Cerebellar nuclear complex (tissue), 1 donor: ENCODE measurements at regions not wholly inside any gene's neighbourhood (a gene's known extent, or its start where the extent isn't known, plus 50 kb on each side); places are given as distances from the start of the nearest gene placed in this dataset.

Source experiments
- DNase-seq, 2 experiments: peaks; one replicate each; lab custom pipeline; 2025; lab: John Stamatoyannopoulos, UW

GRCh38 chr13:81791641-81792040 is 1450.7 kb upstream of the SPRY2 start:
- no peak for DNase-seq

- DNase-seq: no peak
These were observed 1440.5 kb upstream of the SPRY2 start for GRCh38 chr13:81781471-81781870.

- no peak for DNase-seq
These were observed 1439.0 kb upstream of the SPRY2 start for GRCh38 chr13:81779876-81780275.

- DNase-seq: no peak
These were observed 1437.4 kb upstream of the SPRY2 start for GRCh38 chr13:81778350-81778749.

GRCh38 chr13:81773263-81773662 is 1432.3 kb upstream of the SPRY2 start:
- DNase-seq: no peak

- no peak for DNase-seq
These were observed 1431.0 kb upstream of the SPRY2 start for GRCh38 chr13:81771951-81772350.

- no peak for DNase-seq
These were observed 1430.1 kb upstream of the SPRY2 start for GRCh38 chr13:81770868-81771505.

GRCh38 chr13:81762449-81762848 is 1421.5 kb upstream of the SPRY2 start:
- DNase-seq: no peak

- no peak for DNase-seq
These were observed 1419.4 kb upstream of the SPRY2 start for GRCh38 chr13:81760316-81760715.

GRCh38 chr13:81757348-81757970 is 1416.5 kb upstream of the SPRY2 start:
- no peak for DNase-seq

GRCh38 chr13:81745391-81745790 is 1404.5 kb upstream of the SPRY2 start:
- DNase-seq: no peak

- DNase-seq: no peak
These were observed 1397.4 kb upstream of the SPRY2 start for GRCh38 chr13:81738364-81738763.

- DNase-seq: no peak
These were observed 1385.3 kb upstream of the SPRY2 start for GRCh38 chr13:81726037-81726726.

- DNase-seq: no peak
These were observed 1381.5 kb upstream of the SPRY2 start for GRCh38 chr13:81722456-81722855.

- no peak for DNase-seq
These were observed 1380.5 kb upstream of the SPRY2 start for GRCh38 chr13:81721400-81721799.

- no peak for DNase-seq
These were observed 1373.6 kb upstream of the SPRY2 start for GRCh38 chr13:81714513-81714912.

GRCh38 chr13:81713201-81713600 is 1372.3 kb upstream of the SPRY2 start:
- no peak for DNase-seq

- DNase-seq: no peak
These were observed 1356.9 kb upstream of the SPRY2 start for GRCh38 chr13:81697826-81698225.

GRCh38 chr13:81686877-81687276 is 1346.0 kb upstream of the SPRY2 start:
- no peak for DNase-seq

GRCh38 chr13:81683521-81683920 is 1342.6 kb upstream of the SPRY2 start:
- no peak for DNase-seq

- no peak for DNase-seq
These were observed 1341.2 kb upstream of the SPRY2 start for GRCh38 chr13:81682081-81682630.

GRCh38 chr13:81677857-81678256 is 1336.9 kb upstream of the SPRY2 start:
- DNase-seq: no peak

GRCh38 chr13:81676008-81676407 is 1335.1 kb upstream of the SPRY2 start:
- no peak for DNase-seq
